ENCODE measurements at regions not wholly inside any gene's neighbourhood (a gene's known extent, or its start where the extent isn't known, plus 50 kb on each side); places are given as distances from the start of the nearest gene placed in this dataset.
A peak's percentile ranks its signal among the peaks of the same experiment; 100 is the strongest.

DNA sequence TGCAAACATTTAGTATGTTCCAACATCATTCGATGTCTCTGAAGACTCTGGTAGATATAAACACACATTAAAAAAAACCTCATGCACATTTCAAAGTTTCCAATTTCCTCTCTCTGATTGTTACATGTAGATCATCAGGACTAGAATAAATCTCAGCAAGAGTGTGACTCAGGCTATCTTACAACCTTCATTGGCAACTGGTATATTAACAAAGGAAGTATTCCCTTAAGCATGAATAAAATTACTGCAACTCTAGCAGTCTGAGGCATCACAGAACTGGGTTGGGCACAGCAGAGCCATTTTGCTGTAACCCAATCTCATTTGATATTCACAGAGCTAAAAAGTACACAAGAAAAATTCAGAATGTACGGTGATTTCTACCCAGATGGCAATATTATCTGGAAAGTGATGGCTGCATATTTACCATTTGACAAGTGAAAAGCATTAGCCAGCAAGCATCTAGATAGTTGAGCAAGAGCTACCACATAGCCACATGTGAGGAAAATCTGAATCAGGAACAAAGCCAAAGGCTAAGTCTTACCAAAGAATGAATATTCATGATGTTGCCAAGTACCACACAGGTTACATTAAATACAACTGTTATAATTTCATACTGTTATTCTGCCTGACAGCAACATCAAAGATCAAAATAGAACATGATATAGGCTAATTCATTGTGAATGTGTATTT lies 232.2 kb downstream of the CRPPA start:
- in situ Hi-C loops (cut with HindIII; ENCODE audit: low sequenced_read_pairs), result no loop called here

GRCh38 chr7:16187131-16187530 lies 234.2 kb downstream of the CRPPA start:
- no peak for DNase-seq (ENCODE audit: low spot score)
- in situ Hi-C loops (cut with HindIII; ENCODE audit: low sequenced_read_pairs), result no loop called here

More for the DNA sequence above, 232.2 kb downstream of the CRPPA start:
- no peak for DNase-seq (ENCODE audit: low spot score)

- DNase-seq (ENCODE audit: low spot score), result no peak
- in situ Hi-C loops (cut with HindIII; ENCODE audit: low sequenced_read_pairs), result no loop called here
These were observed 242.8 kb downstream of the CRPPA start for GRCh38 chr7:16178585-16178984.

DNA sequence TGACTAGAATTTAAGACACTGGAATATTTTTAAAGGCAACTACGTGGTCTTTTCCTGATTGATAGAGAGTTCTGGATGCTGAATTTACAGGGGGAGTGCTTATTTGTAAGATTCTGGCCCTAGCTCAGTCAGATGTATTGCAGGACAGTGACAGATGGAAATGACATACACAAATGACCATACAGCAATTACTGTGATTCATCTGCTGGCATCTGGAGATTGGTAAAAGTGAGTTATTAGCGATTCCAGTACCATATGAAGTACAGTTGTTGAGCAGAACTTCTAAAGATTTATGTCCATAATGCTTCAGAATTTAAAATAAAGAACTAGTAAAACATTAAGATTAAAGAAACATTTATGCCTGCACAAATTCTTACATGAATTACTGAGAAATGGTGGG lies 243.2 kb downstream of the CRPPA start:
- in situ Hi-C loops (cut with HindIII; ENCODE audit: low sequenced_read_pairs), result no loop called here
- DNase-seq (ENCODE audit: low spot score), result no peak

DNA sequence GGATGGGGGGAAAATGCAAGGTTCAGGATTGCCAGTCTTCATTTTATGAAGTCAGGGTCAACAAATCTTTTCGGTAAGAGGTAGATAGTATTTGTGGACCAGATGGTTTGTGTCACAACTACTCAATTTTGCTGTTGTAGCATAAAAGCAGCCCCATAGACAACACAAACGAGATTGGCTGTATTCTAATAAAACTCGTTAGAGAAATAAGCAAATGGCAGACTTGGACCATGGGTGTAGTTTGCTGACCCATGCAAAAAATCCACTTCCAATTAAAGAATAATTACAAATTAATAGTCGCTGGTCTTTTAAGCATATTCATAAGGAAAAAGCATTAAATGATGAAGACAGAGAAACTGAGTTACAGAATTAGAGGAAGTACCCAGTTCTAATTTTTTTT lies 247.1 kb downstream of the CRPPA start:
- in situ Hi-C loops (cut with HindIII; ENCODE audit: low sequenced_read_pairs), result no loop called here
- DNase-seq (ENCODE audit: low spot score), result no peak

- in situ Hi-C loops (cut with HindIII; ENCODE audit: low sequenced_read_pairs), result no loop called here
- no peak for DNase-seq (ENCODE audit: low spot score)
These were observed 249.0 kb downstream of the CRPPA start for GRCh38 chr7:16172366-16172765.

DNA sequence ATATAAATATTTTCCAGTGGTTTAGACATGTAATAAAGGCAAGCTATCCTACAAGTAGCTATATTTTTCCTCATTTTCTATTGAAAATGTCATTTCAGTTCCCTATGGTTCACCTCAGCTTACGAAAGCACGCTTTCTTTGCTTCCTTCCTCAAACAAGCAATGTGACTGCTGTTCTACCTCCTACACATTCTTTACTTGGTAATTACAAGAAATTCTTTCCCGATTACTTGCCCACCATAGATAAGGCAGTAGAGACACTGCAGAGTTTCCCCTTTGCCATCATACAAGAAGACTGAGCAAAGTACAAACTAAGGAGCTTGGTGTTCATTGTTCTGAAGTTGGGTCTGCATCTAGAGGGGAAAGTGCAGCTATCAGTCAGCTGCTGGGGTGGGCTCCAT lies 249.4 kb downstream of the CRPPA start:
- DNase-seq (ENCODE audit: low spot score), result no peak

GRCh38 chr7:16170671-16171070 lies 250.7 kb downstream of the CRPPA start:
- DNase-seq (ENCODE audit: low spot score), result no peak
- in situ Hi-C loops (cut with HindIII; ENCODE audit: low sequenced_read_pairs), result no loop called here

More for the DNA sequence above, 249.4 kb downstream of the CRPPA start:
- in situ Hi-C loops (cut with HindIII; ENCODE audit: low sequenced_read_pairs), result no loop called here

DNA sequence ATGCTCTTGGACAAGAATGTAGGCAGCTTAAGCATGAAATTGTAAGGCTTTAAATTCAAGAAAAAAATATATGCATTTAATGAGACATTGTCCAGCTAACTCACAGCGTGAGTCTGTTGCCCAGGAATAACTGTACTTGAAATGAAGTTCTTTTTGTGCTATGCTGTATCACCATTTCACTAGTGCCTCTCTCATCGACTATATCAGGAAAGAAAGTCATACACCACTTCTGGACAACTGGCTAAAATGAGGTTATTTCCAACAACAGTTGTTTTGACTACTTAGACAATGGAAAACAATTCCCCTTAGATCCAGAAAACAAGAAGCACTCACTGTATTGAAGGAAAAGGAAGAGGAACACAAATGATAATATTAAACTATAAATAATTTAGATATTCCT lies 251.8 kb downstream of the CRPPA start:
- DNase-seq (ENCODE audit: low spot score), result no peak
- in situ Hi-C loops (cut with HindIII; ENCODE audit: low sequenced_read_pairs), result no loop called here

DNA sequence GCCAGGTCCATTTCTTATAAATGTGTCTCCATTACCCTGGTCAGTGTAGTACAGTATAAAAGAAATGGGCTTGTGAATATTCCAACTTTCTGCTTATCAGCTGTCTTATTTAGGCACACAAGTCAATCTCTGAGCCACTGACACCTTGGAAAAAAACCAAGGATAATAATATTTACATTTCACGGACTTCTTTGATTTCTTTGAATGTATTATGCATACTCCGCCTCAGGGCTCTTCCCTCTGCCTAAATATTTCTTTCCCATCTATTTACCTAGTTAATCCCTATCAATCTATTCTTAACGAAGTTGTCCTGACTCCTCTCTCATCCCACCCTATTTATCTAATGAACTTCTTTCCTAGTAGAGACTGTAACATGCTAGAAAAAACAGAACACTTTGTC lies 253.8 kb downstream of the CRPPA start:
- no peak for DNase-seq (ENCODE audit: low spot score)
- in situ Hi-C loops (cut with HindIII; ENCODE audit: low sequenced_read_pairs), result no loop called here

GRCh38 chr7:16144361-16144760 lies 277.0 kb downstream of the CRPPA start:
- DNase-seq (ENCODE audit: low spot score), result no peak
- in situ Hi-C loops (cut with HindIII; ENCODE audit: low sequenced_read_pairs), result no loop called here

GRCh38 chr7:16137944-16138343 lies 283.4 kb downstream of the CRPPA start:
- DNase-seq (ENCODE audit: low spot score), result no peak
- in situ Hi-C loops (cut with HindIII; ENCODE audit: low sequenced_read_pairs), result no loop called here

DNA sequence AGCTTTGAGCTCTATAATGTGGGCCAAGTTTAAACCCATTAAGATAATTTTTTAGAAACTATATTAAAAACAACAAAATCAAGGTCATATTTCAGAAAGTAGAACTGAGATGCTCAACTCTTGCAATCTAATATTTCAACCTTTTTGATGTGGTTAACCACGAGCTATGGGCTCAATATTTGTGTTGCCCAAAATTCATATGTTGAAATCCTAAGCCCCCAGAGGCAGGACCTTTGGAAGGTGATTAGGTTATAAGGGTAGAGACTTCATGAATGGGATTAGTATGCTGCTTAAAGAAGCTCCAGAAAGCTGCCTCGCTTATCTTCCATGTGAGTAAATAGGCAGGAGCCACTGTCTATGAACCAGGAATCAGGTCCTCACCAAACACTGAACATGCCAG lies 284.4 kb downstream of the CRPPA start:
- in situ Hi-C loops (cut with HindIII; ENCODE audit: low sequenced_read_pairs), result no loop called here
- DNase-seq (ENCODE audit: low spot score), result no peak

DNA sequence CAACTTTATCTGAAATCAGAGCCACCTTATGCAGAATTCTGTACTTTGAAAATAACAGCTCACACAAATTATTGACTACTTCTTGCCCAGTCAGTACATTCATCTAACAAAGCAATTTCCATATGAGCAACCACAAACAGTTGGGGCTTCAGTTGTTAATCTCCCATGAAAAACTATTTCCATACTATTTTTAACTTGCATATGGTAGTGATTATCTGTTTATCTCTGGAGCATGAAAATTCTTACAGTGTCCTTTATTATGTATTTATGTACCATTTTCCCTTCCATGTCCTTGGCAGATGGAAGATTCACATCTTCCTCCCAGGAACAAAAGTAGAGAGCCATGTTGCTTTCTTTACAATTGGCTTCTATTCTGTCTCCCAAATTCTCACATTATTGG lies 285.7 kb downstream of the CRPPA start:
- in situ Hi-C loops (cut with HindIII; ENCODE audit: low sequenced_read_pairs), result no loop called here
- DNase-seq (ENCODE audit: low spot score), result no peak

DNA sequence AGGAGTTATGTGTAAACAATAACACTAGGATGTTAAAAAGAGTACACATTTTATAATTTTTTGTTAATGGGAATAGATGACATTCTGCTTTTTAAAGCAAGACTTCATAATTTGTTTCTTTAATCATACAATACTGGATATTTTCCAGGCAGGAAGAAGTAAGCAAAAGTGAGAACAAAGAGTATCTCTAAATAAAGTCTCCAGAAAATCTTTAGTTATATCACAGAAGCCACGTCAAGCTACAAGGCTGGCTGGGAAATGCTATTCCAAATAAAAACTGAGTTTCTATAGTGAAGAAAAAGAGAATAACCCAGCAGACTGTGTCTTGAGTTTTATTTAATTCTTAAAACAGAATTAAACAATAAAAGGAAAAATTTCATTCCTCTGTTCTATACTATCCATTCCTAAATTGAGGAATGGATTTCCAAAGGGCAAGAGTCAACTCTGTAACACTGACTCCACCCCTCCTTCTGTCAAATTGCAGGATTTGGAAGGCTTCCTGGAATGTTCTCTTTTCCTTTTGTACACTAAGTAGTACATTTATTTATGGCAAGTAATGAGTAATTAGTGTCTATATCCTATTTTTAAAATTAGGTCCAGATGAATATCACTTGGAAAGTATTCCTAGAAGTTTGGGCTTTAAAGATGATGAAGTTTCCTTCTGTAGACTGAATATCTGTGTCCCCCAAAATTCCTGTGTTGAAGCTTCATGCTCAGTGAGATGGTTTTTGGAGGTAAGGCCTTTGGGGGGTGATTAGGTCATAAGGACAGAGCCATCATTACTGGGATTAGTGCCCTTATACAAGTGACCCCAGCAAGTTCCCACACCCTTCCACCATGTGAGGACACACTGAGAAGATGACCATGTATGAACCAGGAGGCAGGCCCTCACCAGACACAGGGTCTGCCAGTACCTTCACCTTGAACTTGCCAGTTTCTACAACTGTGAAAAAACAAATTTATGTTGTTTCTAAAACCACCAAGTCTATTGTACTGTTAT lies 290.9 kb downstream of the CRPPA start:
- DNase-seq (ENCODE audit: low spot score), result peak; percentile 3
- in situ Hi-C loops (cut with HindIII; ENCODE audit: low sequenced_read_pairs), result no loop called here

DNA sequence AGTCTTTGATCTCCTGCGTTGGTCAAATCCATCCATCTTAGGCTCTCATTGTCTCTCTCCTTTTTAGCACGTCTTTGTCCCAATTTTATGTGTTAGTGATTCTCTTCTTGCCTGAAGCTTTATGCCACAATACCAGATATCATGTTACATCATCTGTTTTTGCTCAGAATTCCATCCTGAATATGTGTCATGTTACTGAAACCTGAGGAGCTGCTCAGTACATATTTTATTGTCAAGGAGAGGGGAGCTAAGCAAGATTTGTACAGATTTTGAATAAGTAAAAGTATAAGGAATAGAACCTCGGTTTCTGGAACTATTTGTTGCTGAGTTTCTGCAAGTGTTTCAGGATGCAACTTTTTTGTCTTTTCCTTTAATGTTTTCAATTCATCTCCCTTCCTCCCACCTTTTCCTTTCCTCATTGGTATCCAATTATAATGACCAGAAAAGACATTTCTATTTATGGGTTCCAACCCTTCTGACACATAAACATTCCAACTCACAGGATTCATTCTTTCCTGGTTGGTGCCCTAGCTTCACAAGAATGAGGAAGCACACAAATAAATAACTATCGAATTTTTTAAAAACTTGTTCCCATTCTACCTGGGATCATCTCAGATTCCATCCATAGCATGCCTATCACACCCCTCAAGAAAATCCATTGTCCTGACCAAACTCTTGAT lies 291.8 kb downstream of the CRPPA start:
- in situ Hi-C loops (cut with HindIII; ENCODE audit: low sequenced_read_pairs), result no loop called here
- no peak for DNase-seq (ENCODE audit: low spot score)

DNA sequence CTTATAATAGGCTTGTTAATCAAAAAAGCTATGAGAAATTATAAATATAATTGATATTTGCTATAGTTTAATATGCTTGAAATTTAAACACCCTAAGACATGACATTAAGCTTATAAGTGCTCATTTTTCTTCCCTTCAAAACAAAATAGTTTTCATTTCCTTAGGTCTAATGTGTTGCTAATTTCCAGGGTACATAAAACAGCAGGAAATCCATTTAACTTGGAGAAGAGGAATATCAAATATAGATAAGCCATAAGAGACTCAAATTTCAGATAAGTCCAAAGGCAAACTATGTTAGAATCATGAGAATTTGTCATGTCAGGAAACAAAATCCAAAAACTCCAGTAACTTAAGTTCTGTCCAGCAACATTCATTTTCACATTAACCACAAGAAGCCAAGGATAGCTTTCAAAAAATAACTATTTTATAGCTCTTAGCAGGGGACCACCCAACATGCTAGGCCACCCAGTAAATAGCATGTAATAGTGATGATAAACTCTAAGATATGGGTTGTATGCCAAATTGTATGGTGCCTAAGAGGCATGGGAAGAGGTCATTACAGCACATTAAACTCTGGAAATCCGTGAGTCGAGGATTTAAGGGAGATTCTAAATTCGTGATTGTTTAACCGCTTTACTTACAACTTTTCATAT lies 298.1 kb downstream of the CRPPA start:
- in situ Hi-C loops (cut with HindIII; ENCODE audit: low sequenced_read_pairs), result no loop called here

GRCh38 chr7:16121876-16122390 lies 299.4 kb downstream of the CRPPA start:
- in situ Hi-C loops (cut with HindIII; ENCODE audit: low sequenced_read_pairs), result no loop called here
- no peak for DNase-seq (ENCODE audit: low spot score)

More for the DNA sequence above, 298.1 kb downstream of the CRPPA start:
- no peak for DNase-seq (ENCODE audit: low spot score)

GRCh38 chr7:16115374-16115773 lies 306.0 kb downstream of the CRPPA start:
- in situ Hi-C loops (cut with HindIII; ENCODE audit: low sequenced_read_pairs), result no loop called here
- DNase-seq (ENCODE audit: low spot score), result no peak

Data from G401 (cell line).